ENCODE measurements at regions not wholly inside any gene's neighbourhood (a gene's known extent, or its start where the extent isn't known, plus 50 kb on each side); places are given as distances from the start of the nearest gene placed in this dataset.
"Not testable (repeated sequence)": the region's sequence is repeated elsewhere in the genome, so short reads cannot be mapped to it uniquely, and the experiment has no call there.

DNA sequence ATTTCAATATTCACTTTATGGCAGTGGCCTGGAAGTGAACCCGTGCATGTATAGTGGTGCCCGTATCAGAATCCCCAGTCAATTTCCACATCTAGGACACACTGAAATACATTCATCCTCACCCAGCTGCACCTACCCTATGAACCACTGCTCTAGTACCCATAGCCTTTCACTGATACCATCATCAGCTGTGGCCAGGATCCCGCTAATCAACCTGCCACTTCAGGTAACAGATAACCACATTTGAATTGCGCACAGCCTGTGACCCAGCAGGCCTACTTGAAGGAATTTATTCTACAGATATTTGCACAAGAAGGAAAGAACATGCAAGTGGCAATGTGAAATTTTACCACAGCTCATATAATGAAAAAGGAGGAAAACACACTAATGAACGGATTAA, 161.0 kb upstream of the CCDC54 start:
- no peak for DNase-seq (ENCODE audit: low read depth in 2 of 2)

DNA sequence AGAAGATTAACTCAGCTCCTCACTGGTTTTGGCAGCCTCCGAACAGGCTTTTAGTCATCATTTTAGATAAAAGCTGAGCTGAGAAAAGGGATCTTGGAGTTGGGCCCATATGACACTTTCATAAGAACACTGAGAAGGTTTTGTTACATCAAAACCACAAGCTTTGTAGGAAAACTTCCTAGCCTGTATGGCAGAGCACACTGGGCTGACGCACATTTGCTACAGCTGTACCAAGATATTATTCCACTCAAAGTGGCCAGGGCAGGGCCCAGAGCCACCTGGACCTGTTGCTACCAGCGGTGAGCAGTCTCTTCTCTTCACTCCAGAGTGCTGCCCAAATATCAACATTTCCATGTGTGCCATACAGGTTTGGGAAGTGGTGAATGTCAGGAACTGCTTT, 160.5 kb upstream of the CCDC54 start:
- no peak for DNase-seq (ENCODE audit: low read depth in 2 of 2)

DNA sequence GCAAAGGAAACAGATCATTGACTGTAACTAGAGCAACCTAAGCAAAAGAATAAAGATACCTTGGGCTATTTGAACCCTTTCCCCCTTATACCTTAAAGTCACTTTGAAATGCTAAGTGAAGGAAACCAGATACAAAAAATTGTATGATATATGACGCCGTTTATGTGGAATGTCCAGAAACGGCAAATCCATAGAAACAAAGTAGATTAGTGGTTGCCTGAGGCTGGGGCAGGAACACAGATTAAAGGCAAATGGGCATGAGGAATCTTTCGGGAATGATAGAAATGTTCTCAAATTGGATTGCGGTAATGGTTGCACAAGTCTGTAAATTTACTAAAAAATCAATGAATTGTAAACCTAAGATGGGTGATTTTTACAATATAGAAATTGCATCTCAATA, 160.1 kb upstream of the CCDC54 start:
- DNase-seq (ENCODE audit: low read depth in 2 of 2): no peak

DNA sequence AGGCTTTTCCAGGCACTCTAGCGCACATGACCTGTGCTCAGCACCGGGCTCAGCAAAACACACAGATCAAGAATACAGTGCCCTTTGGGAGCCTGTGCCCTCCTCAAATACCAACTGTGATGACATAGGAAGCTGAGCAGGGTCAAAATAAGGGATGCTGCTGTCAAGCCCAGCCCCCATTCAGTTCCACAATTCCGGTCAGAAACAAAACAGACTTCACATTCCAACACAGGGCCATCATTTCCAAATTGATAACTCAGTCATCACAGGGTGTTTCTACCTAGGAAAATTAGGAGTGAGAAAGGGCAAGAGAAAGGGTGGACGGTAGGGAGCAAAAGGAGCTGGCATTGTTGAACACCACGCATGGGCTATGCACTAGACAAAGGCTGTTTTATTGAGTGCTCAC, 158.4 kb upstream of the CCDC54 start:
- DNase-seq (ENCODE audit: low read depth in 2 of 2): no peak

DNA sequence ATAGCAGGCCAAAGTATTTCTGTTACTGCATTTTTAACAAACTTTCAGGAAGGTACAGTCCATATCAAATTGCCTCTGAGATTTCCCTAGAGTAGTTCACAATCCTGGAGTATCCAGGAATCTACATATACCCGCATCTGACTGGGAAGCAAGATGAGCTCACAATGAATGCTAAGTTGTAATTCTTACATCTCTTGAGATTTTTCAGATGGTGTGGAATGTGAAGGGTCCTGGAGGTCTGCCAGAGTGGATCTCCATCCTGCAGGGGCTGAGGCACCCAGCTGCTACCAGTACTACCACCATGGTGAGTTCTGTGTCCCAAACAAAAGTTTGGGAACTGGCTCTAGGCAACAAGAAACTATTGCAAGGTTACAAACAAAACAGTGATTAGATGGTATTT, 156.7 kb upstream of the CCDC54 start:
- no peak for DNase-seq (ENCODE audit: low read depth in 2 of 2)

DNA sequence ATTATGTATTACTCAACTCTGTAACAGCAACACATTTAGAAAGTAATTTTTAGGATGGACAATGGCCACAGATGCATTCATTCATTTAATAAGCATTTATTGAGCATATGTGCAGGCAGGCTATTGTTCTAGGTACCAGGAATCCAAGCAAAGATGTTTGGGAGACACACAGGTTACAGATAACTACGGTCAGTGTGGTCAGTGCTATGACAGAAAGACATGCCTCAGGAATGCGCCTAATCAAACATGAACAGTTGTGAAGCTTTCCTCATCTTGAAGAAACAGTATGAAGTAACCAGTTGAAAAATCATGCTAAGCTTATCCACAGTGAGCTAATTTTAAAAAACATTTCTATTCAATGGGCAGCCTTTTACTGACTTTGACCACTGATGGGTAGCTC, 155.4 kb upstream of the CCDC54 start:
- no peak for DNase-seq (ENCODE audit: low read depth in 2 of 2)

DNA sequence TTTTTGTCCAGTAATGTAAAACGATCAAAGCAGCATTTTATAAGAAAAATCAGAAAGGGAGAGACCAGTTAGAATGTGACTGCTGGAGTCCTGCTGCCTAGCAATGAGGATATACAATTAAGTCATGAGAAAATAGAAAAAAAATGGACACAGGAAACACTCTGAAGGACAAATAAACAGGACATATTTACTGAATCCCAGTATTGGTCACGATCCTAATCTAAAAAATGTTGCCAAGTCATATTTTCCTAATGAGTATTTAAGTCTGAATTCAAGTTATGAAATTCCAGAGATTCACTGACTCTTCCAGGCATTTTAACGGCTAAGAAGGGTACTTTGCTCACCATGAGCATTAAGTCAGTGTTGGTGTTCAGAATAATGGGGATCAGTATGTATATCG, 154.3 kb upstream of the CCDC54 start:
- DNase-seq (ENCODE audit: low read depth in 2 of 2): no peak

DNA sequence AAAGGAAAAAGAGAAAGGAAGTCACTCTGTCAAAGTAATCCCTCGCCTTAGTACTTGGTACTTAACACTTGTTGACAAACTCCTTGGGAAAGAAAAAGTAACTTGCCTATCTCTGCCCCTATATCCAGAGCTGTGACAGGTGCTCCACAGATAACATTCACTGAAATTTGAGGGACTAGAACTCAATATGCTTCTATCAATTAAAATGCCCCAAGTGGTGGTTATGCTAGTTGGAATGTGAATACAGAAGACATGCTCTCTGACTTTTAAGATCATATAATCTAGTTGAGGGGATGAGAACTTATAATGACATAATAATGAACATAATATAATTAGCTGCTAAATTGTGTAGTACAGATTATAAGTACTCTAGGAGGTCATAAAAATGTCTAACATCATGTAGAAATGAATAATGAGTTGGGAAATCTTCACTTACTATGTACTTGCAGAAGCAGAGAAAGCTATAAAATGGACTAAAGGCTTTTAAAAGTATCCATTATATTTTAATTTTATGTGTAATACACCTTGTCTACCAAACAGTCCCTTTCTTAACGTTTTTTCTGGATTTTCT, 153.1 kb upstream of the CCDC54 start:
- DNase-seq (ENCODE audit: low read depth in 2 of 2): no peak

DNA sequence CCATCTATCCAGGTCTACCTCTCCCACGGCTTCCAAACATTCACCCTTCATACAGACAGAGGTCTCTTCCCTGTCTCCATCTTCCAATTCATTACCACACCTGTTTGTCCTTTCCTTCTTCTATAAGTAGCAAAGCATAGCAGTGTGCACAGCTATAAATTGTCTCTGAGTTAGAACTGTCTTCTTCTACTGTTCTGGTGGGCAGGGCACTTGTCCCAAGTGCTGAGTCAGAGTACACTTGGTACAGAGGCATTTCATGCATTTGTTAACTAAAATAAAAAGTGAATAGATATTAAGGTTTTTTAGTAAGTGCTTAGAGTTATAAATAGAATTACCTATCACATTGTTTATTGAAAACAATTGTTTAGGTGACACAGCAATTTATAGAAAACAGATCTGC, 150.1 kb upstream of the CCDC54 start:
- DNase-seq (ENCODE audit: low read depth in 2 of 2): no peak

DNA sequence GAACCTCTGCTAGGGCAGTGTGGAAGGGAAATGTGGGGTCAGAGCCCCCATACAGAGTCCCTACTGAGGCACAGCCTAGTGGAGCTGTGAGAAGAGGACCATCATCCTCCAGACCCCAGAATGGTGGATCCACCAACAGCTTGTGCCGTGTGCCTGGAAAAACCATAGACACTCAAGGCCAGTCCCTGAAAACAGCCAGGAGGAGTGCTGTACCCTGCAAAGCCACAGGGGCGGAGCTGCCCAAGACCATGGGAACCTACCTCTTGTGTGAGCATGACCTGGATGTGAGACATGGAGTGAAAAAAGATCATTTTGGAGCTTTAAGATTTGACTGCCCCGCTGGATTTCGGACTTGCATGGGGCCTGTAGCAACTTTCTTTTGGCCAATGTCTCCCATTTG, 143.4 kb upstream of the CCDC54 start:
- not testable (repeated sequence) for DNase-seq (ENCODE audit: low read depth in 2 of 2)

DNA sequence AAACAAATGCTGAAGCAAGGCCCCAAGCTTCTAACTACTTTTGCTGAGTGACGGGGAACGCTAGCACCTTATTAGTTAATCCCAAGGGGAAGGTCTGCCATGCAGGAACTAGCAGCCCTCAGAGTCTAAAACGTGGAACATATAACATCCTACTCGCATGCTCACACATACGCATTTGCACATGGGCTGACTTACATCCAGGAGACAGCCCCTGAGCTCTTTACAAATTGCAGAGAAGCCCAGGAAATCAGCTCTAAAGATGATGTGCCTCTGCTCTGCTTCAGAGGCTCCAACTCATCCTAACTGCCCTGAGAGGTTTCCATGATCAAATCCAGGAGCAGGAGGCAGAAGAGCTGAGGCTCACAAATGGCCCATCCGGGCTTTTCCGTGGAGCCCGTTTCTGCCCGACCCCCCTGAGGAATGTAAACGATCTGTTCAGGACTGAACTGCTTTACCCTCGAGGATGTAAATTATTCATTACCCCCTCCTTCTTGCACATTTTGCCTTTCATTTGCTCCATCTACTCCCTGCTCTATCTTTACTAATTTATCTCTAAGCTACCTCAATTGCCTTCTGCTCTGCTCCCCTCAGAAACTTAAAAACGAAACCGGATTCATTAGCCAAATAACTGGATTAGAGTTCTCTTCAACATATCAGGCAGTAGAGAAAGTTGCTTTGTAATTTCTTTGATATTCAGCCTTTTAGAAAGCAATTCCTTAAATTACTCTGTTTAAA, 141.9 kb upstream of the CCDC54 start:
- DNase-seq (ENCODE audit: low read depth in 2 of 2): no peak

DNA sequence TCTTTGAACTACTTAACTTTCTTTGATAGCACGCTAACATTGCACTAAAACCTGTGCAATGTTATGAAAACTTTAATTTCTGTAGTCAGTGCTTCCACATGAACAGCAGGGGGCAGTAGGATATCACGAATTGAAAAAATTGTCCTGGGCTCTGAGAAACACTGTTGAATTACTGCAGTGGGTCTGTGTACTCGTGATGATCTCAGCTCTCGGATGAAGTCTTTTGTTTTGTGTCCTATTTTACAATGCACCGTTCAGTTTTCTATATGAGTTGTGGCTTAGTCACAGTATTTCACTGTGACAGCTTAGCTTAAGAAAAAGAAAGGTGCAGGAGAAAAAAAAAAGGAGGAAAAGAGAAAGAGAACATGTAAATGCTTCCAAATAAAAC, 141.3 kb upstream of the CCDC54 start:
- peak in 1 of 2 donors; percentile 36 for DNase-seq (ENCODE audit: low read depth in 2 of 2)

DNA sequence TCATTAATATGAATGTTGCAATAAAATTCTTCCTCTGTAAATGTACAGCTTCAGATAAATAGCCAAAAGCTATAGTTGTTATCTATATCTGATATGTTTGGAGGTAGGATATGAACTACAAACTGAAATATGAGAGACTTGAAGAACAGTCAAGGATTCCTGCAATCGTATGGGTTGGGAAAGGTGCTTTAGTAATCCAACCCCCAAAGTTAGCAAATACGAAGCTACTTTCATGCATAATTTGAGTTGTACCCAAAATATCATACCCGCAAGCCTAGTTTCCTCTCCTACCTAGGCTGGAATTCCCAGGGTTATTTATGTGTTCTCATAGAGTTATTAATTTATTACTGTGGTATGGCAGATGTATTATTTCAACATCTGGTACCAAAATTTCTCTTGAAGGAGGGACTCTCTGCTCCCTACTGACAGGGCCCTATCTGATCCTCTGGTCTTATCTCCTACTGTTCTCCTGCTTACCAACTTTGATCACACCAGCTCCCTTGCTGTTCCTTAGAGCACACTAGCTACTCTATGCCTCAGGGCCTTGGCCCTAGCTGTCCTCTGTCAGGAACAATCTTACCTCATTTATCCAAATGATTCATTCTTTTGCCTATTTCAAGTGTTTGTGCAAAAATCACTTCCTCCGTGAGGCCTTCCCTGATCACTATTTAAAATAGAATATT, 140.4 kb upstream of the CCDC54 start:
- no peak for DNase-seq (ENCODE audit: low read depth in 2 of 2)

DNA sequence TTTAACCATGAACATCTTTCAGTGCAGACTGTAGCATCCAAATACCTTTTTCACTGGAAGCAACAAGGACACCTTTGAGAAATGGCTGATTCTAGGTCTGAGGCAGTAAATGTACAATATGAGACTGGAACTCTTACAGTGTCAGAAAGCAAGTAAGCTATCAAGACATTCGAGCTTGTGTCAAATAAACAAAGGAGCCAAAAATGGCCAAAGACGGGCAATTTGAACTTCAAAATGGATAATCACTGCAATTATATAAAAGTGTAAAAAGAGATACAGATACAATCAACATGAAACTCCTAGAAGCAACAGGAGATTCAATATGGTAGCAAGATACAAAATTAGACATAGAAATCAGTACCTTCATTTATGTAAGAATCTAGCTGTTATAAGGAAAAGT, 138.5 kb upstream of the CCDC54 start:
- no peak for DNase-seq (ENCODE audit: low read depth in 2 of 2)

DNA sequence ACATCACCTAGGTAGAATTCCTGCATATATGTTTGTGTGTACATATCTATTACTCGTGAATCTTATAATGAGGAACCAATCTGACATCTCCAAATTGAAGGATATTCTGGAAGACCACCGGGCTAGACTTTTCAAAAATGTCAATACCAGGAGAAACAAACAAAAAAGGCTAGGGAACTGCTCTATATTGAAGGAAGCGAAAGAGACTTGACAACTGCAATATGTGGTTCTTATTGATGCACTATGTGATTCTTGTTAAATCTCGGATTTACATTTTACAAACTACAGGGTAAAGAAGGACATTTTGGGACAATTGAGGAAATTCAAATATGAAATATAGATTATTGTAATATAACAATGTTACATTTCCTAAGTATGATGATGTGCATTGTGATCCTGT, 137.5 kb upstream of the CCDC54 start:
- DNase-seq (ENCODE audit: low read depth in 2 of 2): no peak

DNA sequence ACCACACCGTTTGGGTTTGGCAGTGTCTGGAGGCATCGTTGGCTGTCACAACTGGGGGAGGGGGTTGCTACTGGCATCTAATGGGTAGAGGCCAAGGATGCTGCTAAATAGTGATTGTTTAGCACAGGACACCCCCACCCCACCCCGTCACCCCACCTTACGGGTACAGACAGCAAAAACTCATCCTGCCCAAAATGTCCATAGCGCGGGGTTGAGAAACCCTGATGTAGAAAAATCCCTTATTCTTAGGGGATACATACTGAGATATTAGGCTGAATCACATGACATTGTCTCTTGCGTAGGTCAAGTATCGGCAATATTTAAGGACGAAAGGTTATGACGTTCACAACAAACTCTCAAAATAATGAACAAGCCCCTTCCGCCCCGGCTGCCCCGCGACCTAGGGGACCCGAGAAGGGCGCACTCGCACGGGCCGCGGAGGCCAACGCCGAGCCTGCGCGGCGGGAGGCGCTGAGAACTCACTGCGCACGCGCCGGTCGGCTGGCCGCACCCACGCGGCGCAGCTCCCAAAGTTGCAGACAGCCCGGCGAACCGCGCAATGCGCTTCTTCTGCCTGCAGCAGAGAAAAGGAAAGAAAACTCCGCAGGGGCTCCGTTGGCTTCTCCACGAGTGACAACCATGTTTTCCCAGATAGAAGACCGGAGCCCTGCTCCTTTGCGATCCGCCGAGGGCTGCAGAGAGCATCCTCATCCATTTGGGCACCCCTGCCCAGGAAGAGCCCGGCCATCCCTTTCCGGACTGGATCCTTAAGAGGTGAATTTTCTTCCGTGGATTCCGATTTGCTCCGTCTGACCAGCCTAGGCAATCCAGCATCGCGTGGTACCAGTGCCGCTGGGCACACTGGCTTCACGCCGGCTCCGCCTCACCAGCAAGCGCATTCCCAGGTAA, 136.8 kb upstream of the CCDC54 start:
- peak; percentile 54 to 61 for DNase-seq (ENCODE audit: low read depth in 2 of 2)

DNA sequence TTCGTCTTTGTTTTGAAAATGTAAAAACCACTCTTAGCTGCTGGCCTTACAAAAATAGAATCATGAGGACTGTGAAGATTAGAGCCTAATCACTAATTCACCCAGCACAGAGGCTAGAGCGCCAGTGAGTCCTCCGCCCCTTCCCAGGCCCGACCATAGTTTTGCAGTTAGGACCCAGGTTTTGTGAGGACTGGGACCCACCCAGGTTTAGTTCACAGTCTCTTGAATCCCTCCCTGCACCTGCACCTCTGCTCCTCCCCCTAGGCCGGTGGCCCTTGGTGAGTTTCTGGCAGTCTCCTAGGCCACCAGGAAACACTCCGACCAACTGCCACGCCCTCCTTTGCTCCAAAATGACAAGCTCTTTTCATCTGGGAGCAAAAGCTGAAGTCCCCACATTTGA, 136.0 kb upstream of the CCDC54 start:
- no peak for DNase-seq (ENCODE audit: low read depth in 2 of 2)

DNA sequence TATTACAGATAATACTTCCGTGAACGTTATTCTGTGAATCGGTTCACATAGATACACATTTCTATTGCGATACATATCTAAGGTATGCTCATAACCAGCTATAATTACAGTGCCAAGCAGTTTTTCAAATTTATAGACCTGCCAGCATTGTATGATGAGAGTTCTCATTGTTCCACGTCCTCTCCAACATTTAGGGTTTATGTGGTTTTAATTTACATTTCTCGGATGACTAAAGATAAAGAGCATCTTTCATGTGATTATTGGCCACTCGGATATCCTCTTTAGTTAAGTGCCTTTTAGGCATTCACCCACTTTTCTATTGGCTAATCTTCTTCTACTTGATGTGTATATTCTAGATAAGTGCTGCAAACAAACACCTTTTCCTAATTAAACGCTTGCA, 134.7 kb upstream of the CCDC54 start:
- DNase-seq (ENCODE audit: low read depth in 2 of 2): no peak

DNA sequence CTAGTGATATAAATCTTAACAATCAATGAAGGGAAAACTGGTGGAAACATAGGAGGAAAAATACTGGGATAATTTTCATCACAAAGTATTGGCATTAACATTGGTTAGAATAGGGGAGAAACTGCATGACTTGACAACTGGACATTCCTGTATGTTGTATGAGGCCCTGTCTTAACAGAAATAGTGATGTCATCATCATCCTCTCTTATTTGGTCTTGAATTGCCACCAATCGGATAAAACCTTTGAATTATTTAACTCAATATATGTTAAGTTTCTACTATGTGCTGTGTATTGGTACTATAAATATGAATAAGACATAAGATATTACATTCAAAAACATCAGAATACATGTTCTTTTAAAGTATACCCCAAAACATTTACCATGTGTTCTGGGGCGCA, 130.1 kb upstream of the CCDC54 start:
- DNase-seq (ENCODE audit: low read depth in 2 of 2): no peak

DNA sequence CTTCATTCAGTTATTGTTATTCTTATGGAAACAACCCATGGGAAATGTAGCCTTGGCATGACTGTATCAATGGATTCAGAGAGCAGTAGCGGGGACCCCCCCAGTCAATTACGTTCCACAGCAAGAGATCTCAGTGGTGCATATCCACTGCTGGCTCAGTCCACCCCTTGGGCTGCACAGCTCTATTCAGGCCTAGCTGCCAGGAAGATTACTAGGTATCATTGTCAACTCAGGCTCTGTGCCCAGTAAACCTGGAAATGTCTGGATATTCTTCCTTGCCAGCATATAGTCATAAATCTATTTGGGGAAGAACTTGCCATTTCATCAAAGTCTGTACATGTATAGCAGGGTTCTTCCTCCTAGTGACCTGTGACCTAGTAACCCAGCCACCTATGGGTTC, 128.1 kb upstream of the CCDC54 start:
- DNase-seq (ENCODE audit: low read depth in 2 of 2): no peak

DNA sequence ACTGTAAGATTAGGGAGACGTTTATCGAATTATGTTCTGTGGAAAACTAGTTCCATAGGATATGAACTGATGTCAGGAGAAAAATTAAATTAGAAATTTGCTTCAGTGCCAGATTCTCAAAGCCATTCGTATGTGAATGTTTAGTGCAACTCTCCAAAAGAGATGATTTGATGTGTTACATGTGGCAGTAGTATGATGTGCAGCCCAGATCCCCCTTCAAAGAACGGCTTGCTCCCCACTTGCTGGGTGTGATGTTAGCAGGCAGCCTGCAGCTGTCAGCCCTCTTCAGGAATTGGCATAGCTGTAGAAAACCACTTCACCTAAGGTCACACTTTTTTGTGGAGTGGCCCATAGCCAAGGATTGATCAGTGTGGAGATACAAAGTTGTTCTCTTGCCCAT, 127.0 kb upstream of the CCDC54 start:
- no peak for DNase-seq (ENCODE audit: low read depth in 2 of 2)

DNA sequence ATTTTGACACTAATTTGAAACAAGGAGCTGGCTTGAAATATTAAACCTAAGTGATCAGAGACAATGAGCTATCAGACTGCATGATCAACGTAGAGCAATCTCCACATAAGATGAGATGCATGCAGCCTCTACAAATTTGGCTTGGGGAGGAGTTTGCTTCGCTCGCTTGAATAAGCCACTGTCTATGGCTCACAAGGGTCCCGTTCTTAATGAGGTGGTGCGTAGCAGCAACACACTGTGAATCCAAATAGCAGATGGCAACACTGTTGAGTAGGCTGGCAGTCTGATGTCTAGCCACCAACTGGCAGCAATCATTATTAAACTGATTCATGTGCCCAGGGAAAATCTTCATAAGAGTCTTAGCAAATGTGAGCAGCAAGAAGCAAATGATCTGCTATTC, 125.4 kb upstream of the CCDC54 start:
- no peak for DNase-seq (ENCODE audit: low read depth in 2 of 2)
